ENCODE measurements at regions not wholly inside any gene's neighbourhood (a gene's known extent, or its start where the extent isn't known, plus 50 kb on each side); places are given as distances from the start of the nearest gene placed in this dataset.
A peak's percentile ranks its signal among the peaks of the same experiment; 100 is the strongest.

DNA sequence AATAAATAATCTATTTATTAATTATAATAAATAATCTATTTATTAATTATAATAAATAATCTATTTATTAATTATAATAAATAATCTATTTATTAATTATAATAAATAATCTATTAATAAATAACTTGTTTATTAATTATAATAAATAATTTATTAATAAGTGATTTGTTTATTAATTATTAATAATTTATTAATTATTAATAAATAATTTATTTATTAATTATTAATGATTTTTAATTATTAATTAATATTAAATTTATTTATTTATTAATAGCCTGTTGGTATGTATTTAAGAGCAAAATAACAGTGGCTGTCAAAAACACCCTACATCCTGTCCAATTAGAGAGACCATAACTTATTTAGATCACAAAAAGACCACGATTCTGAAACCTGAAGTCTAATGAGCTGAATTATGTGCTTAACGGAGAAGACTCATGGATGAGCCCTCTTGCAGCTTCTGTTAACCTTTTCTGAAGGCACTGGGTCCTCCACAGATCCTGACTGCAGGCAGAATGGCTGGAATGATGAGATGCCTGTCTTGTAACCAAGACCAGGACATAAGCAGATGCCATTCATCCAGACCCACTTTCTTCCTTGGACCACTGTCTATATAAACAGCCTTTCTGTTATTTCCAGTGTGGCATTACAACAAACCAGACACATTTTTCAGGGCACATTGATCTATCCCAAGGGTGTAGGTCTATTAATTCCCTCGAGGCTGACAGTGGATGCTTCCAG, 134.2 kb downstream of the SETD4 start (continued):
- TF ChIP-seq, protein P1, sequence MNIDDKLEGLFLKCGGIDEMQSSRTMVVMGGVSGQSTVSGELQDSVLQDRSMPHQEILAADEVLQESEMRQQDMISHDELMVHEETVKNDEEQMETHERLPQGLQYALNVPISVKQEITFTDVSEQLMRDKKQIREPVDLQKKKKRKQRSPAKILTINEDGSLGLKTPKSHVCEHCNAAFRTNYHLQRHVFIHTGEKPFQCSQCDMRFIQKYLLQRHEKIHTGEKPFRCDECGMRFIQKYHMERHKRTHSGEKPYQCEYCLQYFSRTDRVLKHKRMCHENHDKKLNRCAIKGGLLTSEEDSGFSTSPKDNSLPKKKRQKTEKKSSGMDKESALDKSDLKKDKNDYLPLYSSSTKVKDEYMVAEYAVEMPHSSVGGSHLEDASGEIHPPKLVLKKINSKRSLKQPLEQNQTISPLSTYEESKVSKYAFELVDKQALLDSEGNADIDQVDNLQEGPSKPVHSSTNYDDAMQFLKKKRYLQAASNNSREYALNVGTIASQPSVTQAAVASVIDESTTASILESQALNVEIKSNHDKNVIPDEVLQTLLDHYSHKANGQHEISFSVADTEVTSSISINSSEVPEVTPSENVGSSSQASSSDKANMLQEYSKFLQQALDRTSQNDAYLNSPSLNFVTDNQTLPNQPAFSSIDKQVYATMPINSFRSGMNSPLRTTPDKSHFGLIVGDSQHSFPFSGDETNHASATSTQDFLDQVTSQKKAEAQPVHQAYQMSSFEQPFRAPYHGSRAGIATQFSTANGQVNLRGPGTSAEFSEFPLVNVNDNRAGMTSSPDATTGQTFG (tag by site-specific recombination; IDR thresholded peaks at IDR 0.05; ENCODE audit: borderline replicate concordance), result no peak
- TF ChIP-seq ZNF707 (tag by site-specific recombination; IDR thresholded peaks at IDR 0.05) (no peak), ZNF202 (tag by site-specific recombination; IDR thresholded peaks at IDR 0.05; ENCODE audit: borderline replicate concordance) (no peak), ZNF24 (tag by site-specific recombination; IDR thresholded peaks at IDR 0.05) (no peak), ZNF658 (tag by site-specific recombination; IDR thresholded peaks at IDR 0.05) (no peak), SALL2 (tag by site-specific recombination; IDR thresholded peaks at IDR 0.05; ENCODE audit: borderline replicate concordance) (no peak), GLI2 (tag by site-specific recombination; IDR thresholded peaks at IDR 0.05; ENCODE audit: borderline replicate concordance, low read depth) (no peak), ZNF76 (tag by site-specific recombination; IDR thresholded peaks at IDR 0.05; ENCODE audit: borderline replicate concordance, low read depth) (no peak)

DNA sequence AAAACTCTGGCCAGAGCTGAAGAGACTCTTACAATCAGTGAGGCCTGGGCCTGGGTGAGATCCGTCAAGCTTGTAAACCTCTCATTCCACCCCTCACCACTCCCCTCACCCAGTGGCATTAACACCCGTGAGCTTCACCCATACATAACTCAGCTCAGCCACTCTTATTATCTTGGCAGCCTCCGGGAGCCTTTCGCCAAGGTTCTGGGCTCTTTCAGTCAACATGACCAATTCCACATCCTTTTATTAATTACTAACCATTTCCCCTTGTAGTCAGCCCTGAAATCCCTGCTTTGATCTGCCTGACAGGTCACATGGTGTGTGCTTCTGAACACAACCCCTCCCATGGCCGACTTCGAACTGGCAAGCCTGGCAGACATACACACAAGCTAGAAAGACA, 134.8 kb downstream of the SETD4 start:
- ChIA-PET POLR2A (no interaction called here), CTCF (interaction anchor here (0.5 to 1.9 kb wide), 6 partner anchors 8 to 525 kb away, joined by 3 to 4 read pairs (median 4); no protein-coding TSS in a partner anchor)
- Histone ChIP-seq H3K36me3 (ENCODE audit: control insufficient read depth in 2 of 2, insufficient read depth in 1 of 2, low read length in 2 of 2) (no peaks in the 10 kb centered on the region), H3K4me1 (ENCODE audit: control insufficient read depth, insufficient read depth, low read length) (no peaks in the 10 kb centered on the region), H3K9me3 (ENCODE audit: control insufficient read depth, insufficient read depth, low read depth, low read length) (no peaks in the 10 kb centered on the region), H3K27ac (ENCODE audit: extremely low read depth, low read depth, low read length) (no peak overlapping the region), H3K4me3 (ENCODE audit: low read depth, low read length) (no peak overlapping the region)
- TF ChIP-seq ZNF658 (tag by site-specific recombination; IDR thresholded peaks at IDR 0.05), result no peak
- TF ChIP-seq ZNF558 (tag by site-specific recombination; IDR thresholded peaks at IDR 0.05), result no peak
- no peak for TF ChIP-seq ZNF843 (tag by site-specific recombination; IDR thresholded peaks at IDR 0.05)
- no peak for TF ChIP-seq GLI2 (tag by site-specific recombination; IDR thresholded peaks at IDR 0.05; ENCODE audit: borderline replicate concordance, low read depth)
- no peak for TF ChIP-seq ZNF366 (tag by site-specific recombination; conservative IDR thresholded peaks at IDR 0.05)
- no peak for TF ChIP-seq MZF1 (tag by site-specific recombination; IDR thresholded peaks at IDR 0.05; ENCODE audit: borderline replicate concordance)
- TF ChIP-seq ZNF747 (tag by site-specific recombination; IDR thresholded peaks at IDR 0.05), result no peak
- no peak for TF ChIP-seq REPIN1 (tag by site-specific recombination; IDR thresholded peaks at IDR 0.05; ENCODE audit: low read depth)
- no peak for TF ChIP-seq SCRT1 (tag by site-specific recombination; IDR thresholded peaks at IDR 0.05; ENCODE audit: borderline replicate concordance)
- TF ChIP-seq SP3 (tag by site-specific recombination; IDR thresholded peaks at IDR 0.05), result no peak
- TF ChIP-seq ZNF24 (tag by site-specific recombination; IDR thresholded peaks at IDR 0.05), result no peak
- TF ChIP-seq ZNF785 (tag by site-specific recombination; IDR thresholded peaks at IDR 0.05), result no peak
- TF ChIP-seq ZNF830 (tag by site-specific recombination; IDR thresholded peaks at IDR 0.05; ENCODE audit: low read depth), result no peak
- TF ChIP-seq YY2 (tag by site-specific recombination; IDR thresholded peaks at IDR 0.05), result no peak

DNA sequence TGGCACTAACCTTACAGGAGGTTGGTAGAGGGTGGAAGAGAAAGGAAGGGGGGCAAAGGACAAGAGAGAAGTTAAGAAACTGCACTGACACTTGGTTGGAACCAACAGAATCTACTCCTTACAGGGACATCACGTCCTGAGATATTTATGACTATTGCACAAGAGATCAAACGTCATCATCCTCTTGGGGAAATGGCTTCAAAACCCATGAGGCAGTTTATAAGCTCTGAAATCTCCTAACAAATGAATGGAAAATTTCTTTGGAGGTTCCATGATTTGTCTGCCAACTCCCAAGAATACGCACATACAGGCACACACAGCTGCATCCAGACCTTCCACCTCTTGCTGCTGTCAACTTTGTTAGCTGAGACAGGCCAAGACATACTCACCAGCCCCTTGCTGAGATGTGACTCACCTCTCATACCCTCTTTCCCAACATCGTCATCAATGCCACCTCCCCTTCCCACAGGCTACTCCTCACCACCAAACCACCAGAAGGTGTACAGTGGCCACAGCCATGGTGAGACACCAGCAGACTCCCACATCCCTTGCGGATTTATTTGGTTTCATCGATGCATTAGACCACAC, 135.5 kb downstream of the SETD4 start:
- no peaks in the 10 kb centered on the region for H3K36me3 ChIP-seq (ENCODE audit: control insufficient read depth in 2 of 2, insufficient read depth in 1 of 2, low read length in 2 of 2)
- CTCF ChIA-PET, result interaction anchor here (0.5 to 1.9 kb wide), 5 partner anchors 9 to 524 kb away, joined by 3 to 4 read pairs (median 4); no protein-coding TSS in a partner anchor
- H3K27ac ChIP-seq (ENCODE audit: extremely low read depth, low read depth, low read length), result no peak overlapping the region
- H3K4me3 ChIP-seq (ENCODE audit: low read depth, low read length), result no peak overlapping the region
- no peaks in the 10 kb centered on the region for H3K4me1 ChIP-seq (ENCODE audit: control insufficient read depth, insufficient read depth, low read length)
- H3K9me3 ChIP-seq (ENCODE audit: control insufficient read depth, insufficient read depth, low read depth, low read length), result no peaks in the 10 kb centered on the region
- POLR2A ChIA-PET, result no interaction called here
- no peak for TF ChIP-seq ZNF157 (tag by site-specific recombination; IDR thresholded peaks at IDR 0.05)
- TF ChIP-seq ZNF335 (tag by site-specific recombination; conservative IDR thresholded peaks at IDR 0.05), result no peak
- TF ChIP-seq GLIS1 (tag by site-specific recombination; IDR thresholded peaks at IDR 0.05), result peak; percentile 72; the same call in 1 of the 2 replicates
- peak; percentile 55 for TF ChIP-seq ZIC2 (tag by site-specific recombination; IDR thresholded peaks at IDR 0.05)
- TF ChIP-seq ZNF311 (tag by site-specific recombination; IDR thresholded peaks at IDR 0.05; ENCODE audit: borderline replicate concordance), result 0 out of 2 replicates have a peak, but pooled peaks have one; percentile 18
- no peak for TF ChIP-seq ZNF48 (tag by site-specific recombination; IDR thresholded peaks at IDR 0.05)
- TF ChIP-seq WT1 (tag by site-specific recombination; IDR thresholded peaks at IDR 0.05), result 0 out of 2 replicates have a peak, but pooled peaks have one; percentile 22
- no peak for TF ChIP-seq MYNN (tag by site-specific recombination; IDR thresholded peaks at IDR 0.05; ENCODE audit: borderline replicate concordance)
- TF ChIP-seq ZNF366 (tag by site-specific recombination; conservative IDR thresholded peaks at IDR 0.05), result no peak
- no peak for TF ChIP-seq GLI4 (tag by site-specific recombination; IDR thresholded peaks at IDR 0.05)
- no peak for TF ChIP-seq ZNF140 (tag by site-specific recombination; IDR thresholded peaks at IDR 0.05)
- TF ChIP-seq, protein P2, sequence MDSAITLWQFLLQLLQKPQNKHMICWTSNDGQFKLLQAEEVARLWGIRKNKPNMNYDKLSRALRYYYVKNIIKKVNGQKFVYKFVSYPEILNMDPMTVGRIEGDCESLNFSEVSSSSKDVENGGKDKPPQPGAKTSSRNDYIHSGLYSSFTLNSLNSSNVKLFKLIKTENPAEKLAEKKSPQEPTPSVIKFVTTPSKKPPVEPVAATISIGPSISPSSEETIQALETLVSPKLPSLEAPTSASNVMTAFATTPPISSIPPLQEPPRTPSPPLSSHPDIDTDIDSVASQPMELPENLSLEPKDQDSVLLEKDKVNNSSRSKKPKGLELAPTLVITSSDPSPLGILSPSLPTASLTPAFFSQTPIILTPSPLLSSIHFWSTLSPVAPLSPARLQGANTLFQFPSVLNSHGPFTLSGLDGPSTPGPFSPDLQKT (IDR thresholded peaks at IDR 0.05; ENCODE audit: borderline replicate concordance, low read depth, low read length), result no peak
- TF ChIP-seq ZNF174 (tag by site-specific recombination; IDR thresholded peaks at IDR 0.05), result no peak

Data from HEK293 (cell line).